ENCODE measurements at regions not wholly inside any gene's neighbourhood (a gene's known extent, or its start where the extent isn't known, plus 50 kb on each side); places are given as distances from the start of the nearest gene placed in this dataset.

- Histone ChIP-seq H3K36me3 (no peaks in the 10 kb centered on the region), H3K27me3 (no peaks in the 10 kb centered on the region), H3K9me3 (replicated peaks in 1 of 11) (peaks cover 0 to 16% (median 11%) of the 10 kb centered on the region in 11 experiments; a peak in 12 of 22 replicates), H3K4me3 (no peak overlapping the region), H4K20me1 (no peaks in the 10 kb centered on the region), H3K27ac (no peak overlapping the region), H3K4me2 (no peak overlapping the region), H3K9ac (no peak overlapping the region), H3K4me1 (peaks cover 0 to 6% (median 0%) of the 10 kb centered on the region in 10 experiments; a peak in 3 of 20 replicates)
- no peak for TF ChIP-seq Cebpa-rat (IDR thresholded peaks at IDR 0.05)
Observed at GRCh38 chr1:184237588-184237987, 149.2 kb upstream of the C1orf21 start.

GRCh38 chr1:184241446-184241845 is 145.4 kb upstream of the C1orf21 start:
- H4K20me1 ChIP-seq, result no peaks in the 10 kb centered on the region
- no peak for TF ChIP-seq Cebpa-rat (IDR thresholded peaks at IDR 0.05)
- no peak overlapping the region for H3K9ac ChIP-seq
- no peak overlapping the region for H3K27ac ChIP-seq
- H3K4me1 ChIP-seq, result peaks cover 0 to 13% (median 0%) of the 10 kb centered on the region in 10 experiments; a peak in 3 of 20 replicates
- H3K27me3 ChIP-seq, result no peaks in the 10 kb centered on the region
- H3K36me3 ChIP-seq, result no peaks in the 10 kb centered on the region
- H3K9me3 ChIP-seq (replicated peaks in 1 of 11), result peaks cover 0 to 16% (median 5%) of the 10 kb centered on the region in 11 experiments; a peak in 9 of 22 replicates
- H3K4me2 ChIP-seq, result no peak overlapping the region
- H3K4me3 ChIP-seq, result no peak overlapping the region

DNA sequence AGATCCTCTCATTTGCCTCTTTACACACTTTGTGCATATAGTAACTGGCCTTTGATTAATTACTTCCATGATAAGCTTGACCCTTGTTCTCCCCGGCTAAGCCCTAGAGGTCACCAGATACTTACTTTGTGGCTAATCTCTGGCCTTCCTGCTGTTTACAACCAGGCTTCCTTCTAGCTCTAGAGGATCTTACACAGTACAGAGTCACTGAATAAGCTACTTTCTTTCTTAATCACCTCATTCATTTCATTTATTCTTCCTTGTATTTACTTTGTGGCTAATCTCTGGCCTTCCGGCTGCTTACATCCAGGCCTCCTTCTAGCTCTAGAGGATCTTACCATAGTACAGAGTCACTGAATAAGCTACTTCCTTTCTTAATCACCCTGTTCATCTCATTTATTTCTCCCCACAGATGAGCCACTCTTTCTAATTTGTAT is 144.3 kb upstream of the C1orf21 start:
- peaks cover 0 to 13% (median 0%) of the 10 kb centered on the region in 10 experiments; a peak in 3 of 20 replicates for H3K4me1 ChIP-seq
- H3K27ac ChIP-seq, result no peak overlapping the region
- no peak overlapping the region for H3K9ac ChIP-seq
- no peaks in the 10 kb centered on the region for H3K27me3 ChIP-seq
- no peak overlapping the region for H3K4me3 ChIP-seq
- no peaks in the 10 kb centered on the region for H4K20me1 ChIP-seq
- TF ChIP-seq Cebpa-rat (IDR thresholded peaks at IDR 0.05), result no peak
- H3K9me3 ChIP-seq (replicated peaks in 1 of 11), result peaks cover 0 to 16% (median 5%) of the 10 kb centered on the region in 11 experiments; a peak in 9 of 22 replicates
- H3K4me2 ChIP-seq, result peak overlapping the region in 1 of 11 experiments; percentile 14; a peak in 1 of 22 replicates
- H3K36me3 ChIP-seq, result no peaks in the 10 kb centered on the region

DNA sequence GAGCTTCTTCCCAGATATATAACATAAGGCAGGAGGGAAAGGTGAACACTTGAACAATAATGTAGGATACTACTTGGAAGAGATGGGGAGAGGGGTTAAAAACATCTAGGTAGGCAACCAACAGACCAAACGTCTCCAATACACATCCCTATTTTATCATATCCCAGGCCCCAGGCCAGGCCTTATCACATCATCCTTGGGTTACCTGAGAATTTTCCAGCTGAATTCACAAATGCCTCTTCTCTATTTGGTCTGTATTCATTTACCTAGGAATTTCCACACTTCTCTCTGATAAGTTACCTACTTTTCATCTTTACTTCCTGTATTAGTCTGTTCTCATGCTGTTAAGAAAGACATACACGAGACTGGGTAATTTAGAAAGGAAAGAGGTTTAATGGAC is 141.9 kb upstream of the C1orf21 start:
- Histone ChIP-seq H4K20me1 (no peaks in the 10 kb centered on the region), H3K4me2 (no peak overlapping the region), H3K9me3 (replicated peaks in 1 of 11) (peaks cover 0 to 16% (median 5%) of the 10 kb centered on the region in 11 experiments; a peak in 9 of 22 replicates), H3K4me1 (peaks cover 0 to 13% (median 0%) of the 10 kb centered on the region in 10 experiments; a peak in 3 of 20 replicates), H3K27ac (no peak overlapping the region), H3K4me3 (no peak overlapping the region), H3K36me3 (no peaks in the 10 kb centered on the region), H3K27me3 (no peaks in the 10 kb centered on the region), H3K9ac (no peak overlapping the region)
- TF ChIP-seq Cebpa-rat (IDR thresholded peaks at IDR 0.05), result no peak

GRCh38 chr1:184247671-184248070 is 139.2 kb upstream of the C1orf21 start:
- no peak for TF ChIP-seq Cebpa-rat (IDR thresholded peaks at IDR 0.05)
- no peaks in the 10 kb centered on the region for H3K27me3 ChIP-seq
- peaks cover 0 to 6% (median 0%) of the 10 kb centered on the region in 10 experiments; a peak in 3 of 20 replicates for H3K4me1 ChIP-seq
- peaks cover 0 to 16% (median 5%) of the 10 kb centered on the region in 11 experiments; a peak in 9 of 22 replicates for H3K9me3 ChIP-seq (replicated peaks in 1 of 11)
- H3K27ac ChIP-seq, result no peak overlapping the region
- H3K9ac ChIP-seq, result no peak overlapping the region
- no peaks in the 10 kb centered on the region for H3K36me3 ChIP-seq
- H3K4me2 ChIP-seq, result no peak overlapping the region
- no peak overlapping the region for H3K4me3 ChIP-seq
- no peaks in the 10 kb centered on the region for H4K20me1 ChIP-seq

- TF ChIP-seq Cebpa-rat (IDR thresholded peaks at IDR 0.05), result no peak
- no peak overlapping the region for H3K9ac ChIP-seq
Observed at GRCh38 chr1:184253921-184254320, 132.9 kb upstream of the C1orf21 start.

GRCh38 chr1:184254849-184255248 is 132.0 kb upstream of the C1orf21 start:
- no peak overlapping the region for H3K9ac ChIP-seq
- no peaks in the 10 kb centered on the region for H3K9me3 ChIP-seq (replicated peaks in 1 of 11)
- no peak overlapping the region for H3K27ac ChIP-seq
- no peaks in the 10 kb centered on the region for H3K36me3 ChIP-seq
- TF ChIP-seq Cebpa-rat (IDR thresholded peaks at IDR 0.05), result no peak
- H3K27me3 ChIP-seq, result no peaks in the 10 kb centered on the region
- H4K20me1 ChIP-seq, result no peaks in the 10 kb centered on the region
- no peak overlapping the region for H3K4me3 ChIP-seq
- no peak overlapping the region for H3K4me2 ChIP-seq
- H3K4me1 ChIP-seq, result peaks cover 0 to 11% (median 0%) of the 10 kb centered on the region in 10 experiments; a peak in 3 of 20 replicates

More at GRCh38 chr1:184253921-184254320, 132.9 kb upstream of the C1orf21 start:
- no peaks in the 10 kb centered on the region for H3K9me3 ChIP-seq (replicated peaks in 1 of 11)
- H3K36me3 ChIP-seq, result no peaks in the 10 kb centered on the region
- H3K4me3 ChIP-seq, result no peak overlapping the region
- peaks cover 0 to 11% (median 0%) of the 10 kb centered on the region in 10 experiments; a peak in 3 of 20 replicates for H3K4me1 ChIP-seq
- no peak overlapping the region for H3K4me2 ChIP-seq
- H3K27me3 ChIP-seq, result no peaks in the 10 kb centered on the region
- H4K20me1 ChIP-seq, result no peaks in the 10 kb centered on the region
- H3K27ac ChIP-seq, result no peak overlapping the region

- Histone ChIP-seq H3K4me2 (peak overlapping the region in 2 of 11 experiments; percentile 13 to 53; a peak in 4 of 22 replicates), H3K9ac (no peak overlapping the region), H3K27ac (no peak overlapping the region), H3K36me3 (no peaks in the 10 kb centered on the region), H3K27me3 (no peaks in the 10 kb centered on the region), H3K4me1 (peaks cover 0 to 11% (median 0%) of the 10 kb centered on the region in 10 experiments; a peak in 3 of 20 replicates), H4K20me1 (no peaks in the 10 kb centered on the region), H3K4me3 (no peak overlapping the region), H3K9me3 (replicated peaks in 1 of 11) (no peaks in the 10 kb centered on the region)
- no peak for TF ChIP-seq Cebpa-rat (IDR thresholded peaks at IDR 0.05)
Observed at GRCh38 chr1:184255560-184255959, 131.3 kb upstream of the C1orf21 start.

DNA sequence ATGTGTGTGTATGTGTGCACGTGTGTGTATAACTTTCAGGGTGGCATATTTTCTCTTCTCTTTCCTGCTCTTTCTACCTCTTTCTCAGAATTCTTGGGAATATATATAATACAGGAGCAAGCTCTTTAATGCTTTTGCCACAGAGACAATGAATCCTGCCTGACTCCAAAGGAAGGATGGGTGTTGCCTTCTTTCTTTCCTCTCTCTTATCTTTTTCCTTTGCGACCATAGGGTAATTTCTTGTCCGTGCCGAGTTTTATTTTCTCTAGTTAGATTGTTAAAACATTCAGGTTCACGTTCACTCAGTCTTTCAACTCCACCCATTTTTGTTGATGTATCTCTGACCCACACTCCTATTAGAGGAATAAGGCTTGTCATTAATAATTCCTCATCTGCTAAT is 129.0 kb upstream of the C1orf21 start:
- Histone ChIP-seq H3K4me2 (no peak overlapping the region), H3K27me3 (no peaks in the 10 kb centered on the region), H4K20me1 (no peaks in the 10 kb centered on the region), H3K9me3 (replicated peaks in 1 of 11) (no peaks in the 10 kb centered on the region), H3K27ac (no peak overlapping the region), H3K4me1 (peaks cover 0 to 11% (median 0%) of the 10 kb centered on the region in 10 experiments; a peak in 3 of 20 replicates), H3K36me3 (no peaks in the 10 kb centered on the region), H3K9ac (no peak overlapping the region), H3K4me3 (no peak overlapping the region)
- no peak for TF ChIP-seq Cebpa-rat (IDR thresholded peaks at IDR 0.05)

DNA sequence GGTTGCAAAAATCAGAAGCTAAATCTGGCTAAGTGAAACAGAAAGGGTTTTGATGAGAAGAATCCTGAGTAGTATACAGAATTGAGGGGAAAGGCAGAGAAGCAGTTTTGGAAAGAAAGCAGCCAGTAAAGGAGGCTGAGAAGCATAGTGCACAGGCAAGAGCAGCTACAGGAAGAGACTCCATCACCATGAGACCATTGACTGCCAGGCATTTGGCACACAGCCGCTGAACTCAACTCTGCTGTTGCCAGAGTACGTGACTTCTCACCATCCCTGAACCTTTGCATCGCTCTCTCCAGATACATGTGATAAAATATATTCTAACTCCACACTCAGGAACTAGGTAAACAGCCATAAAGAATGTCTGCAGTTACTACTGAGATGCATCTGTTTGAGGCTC is 128.3 kb upstream of the C1orf21 start:
- Histone ChIP-seq H3K27me3 (no peaks in the 10 kb centered on the region), H4K20me1 (no peaks in the 10 kb centered on the region), H3K9ac (no peak overlapping the region), H3K27ac (no peak overlapping the region), H3K9me3 (replicated peaks in 1 of 11) (no peaks in the 10 kb centered on the region), H3K4me1 (peaks cover 0 to 11% (median 0%) of the 10 kb centered on the region in 10 experiments; a peak in 3 of 20 replicates), H3K36me3 (no peaks in the 10 kb centered on the region), H3K4me3 (no peak overlapping the region), H3K4me2 (no peak overlapping the region)
- no peak for TF ChIP-seq Cebpa-rat (IDR thresholded peaks at IDR 0.05)

All from BLaER1 treated with 17β-estradiol and CSF1 and Interleukin-3, amounts not matched to agents 10 nM and 100 nM (cell line).